Hippocampal formation (tissue), 2 donors: ENCODE measurements at regions not wholly inside any gene's neighbourhood (a gene's known extent, or its start where the extent isn't known, plus 50 kb on each side); places are given as distances from the start of the nearest gene placed in this dataset.
"Not testable (repeated sequence)": the region's sequence is repeated elsewhere in the genome, so short reads cannot be mapped to it uniquely, and the experiment has no call there.

Source experiments
- DNase-seq, 2 donors: peaks; one replicate each; lab custom pipeline; 2025; lab: John Stamatoyannopoulos, UW

DNA sequence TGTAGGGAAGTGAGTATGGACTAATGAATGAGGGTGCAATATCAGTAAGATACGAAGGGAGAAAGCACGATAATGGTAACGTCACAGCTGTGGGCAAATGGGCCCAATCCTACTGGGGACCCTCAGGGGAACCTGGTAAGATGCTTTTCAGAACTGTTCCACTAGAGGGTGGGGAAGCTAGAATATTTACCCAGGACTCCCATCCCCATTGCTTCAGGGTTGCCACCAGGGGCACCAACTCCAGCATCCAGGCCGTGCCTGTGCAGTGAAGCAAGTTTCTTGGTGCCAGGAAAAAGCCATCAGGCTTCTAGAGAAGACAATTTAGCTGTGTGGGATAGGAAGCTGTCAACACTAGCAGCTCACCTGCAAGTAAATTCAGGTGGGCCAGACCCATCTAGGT is 409.3 kb downstream of the AGTPBP1 start:
- DNase-seq, result no peak

DNA sequence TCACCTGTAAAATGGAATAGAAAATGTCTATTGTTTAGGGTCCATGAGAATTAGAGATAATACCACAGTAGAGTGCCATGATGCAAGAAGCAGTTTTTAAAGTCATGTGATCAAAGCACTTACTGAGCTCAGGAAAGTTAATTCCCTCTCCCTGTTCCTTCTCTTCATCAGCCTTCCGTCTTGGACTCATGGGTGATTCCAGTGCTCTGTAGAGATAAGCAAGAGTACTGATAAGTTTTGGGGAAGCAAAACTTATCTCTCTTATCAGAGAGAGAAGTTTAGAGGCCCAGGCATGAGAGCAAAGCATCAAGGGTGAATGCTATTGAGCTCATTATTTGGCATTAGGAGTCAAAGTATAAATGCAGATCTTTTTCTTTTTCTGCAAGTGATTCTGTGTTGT is 410.1 kb downstream of the AGTPBP1 start:
- DNase-seq, result no peak

DNA sequence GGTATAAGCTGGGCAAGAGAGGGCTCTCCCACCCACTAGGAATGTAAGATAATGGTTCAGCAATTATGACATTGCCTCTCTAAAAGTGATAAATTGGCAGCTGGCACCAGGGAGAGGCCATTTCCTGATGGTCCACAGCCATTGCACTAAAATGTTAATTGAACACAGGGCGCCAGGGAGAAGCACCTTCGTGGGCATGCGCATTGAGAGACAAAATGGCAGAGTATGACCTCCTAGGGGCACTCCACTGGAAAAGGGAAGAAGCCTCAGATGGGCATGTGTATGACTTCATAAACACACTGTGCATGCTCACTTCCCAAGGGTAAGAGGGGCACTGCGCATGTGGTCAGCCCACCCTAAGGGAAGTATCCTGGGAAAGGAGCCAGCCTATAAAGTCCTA is 419.2 kb downstream of the AGTPBP1 start:
- no peak for DNase-seq

DNA sequence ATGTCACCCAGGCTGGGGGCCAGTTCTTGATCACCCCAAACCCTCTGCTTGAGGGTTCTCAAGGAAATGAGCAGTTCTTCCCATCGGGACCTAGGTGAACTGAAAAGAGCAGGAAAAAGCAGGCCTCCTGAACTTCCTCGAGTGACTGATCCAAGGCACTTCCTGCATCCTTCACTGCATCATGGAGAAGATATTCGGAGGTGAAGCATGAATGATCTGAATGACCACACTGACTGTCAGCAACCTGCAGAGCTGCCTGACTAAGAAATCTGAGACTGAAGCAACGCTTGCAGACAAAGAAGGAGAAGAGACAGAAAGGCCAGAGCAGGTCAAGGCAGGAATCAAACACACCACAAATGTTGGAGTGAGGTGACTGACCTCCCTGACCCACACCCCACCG is 420.2 kb downstream of the AGTPBP1 start:
- DNase-seq, result no peak

DNA sequence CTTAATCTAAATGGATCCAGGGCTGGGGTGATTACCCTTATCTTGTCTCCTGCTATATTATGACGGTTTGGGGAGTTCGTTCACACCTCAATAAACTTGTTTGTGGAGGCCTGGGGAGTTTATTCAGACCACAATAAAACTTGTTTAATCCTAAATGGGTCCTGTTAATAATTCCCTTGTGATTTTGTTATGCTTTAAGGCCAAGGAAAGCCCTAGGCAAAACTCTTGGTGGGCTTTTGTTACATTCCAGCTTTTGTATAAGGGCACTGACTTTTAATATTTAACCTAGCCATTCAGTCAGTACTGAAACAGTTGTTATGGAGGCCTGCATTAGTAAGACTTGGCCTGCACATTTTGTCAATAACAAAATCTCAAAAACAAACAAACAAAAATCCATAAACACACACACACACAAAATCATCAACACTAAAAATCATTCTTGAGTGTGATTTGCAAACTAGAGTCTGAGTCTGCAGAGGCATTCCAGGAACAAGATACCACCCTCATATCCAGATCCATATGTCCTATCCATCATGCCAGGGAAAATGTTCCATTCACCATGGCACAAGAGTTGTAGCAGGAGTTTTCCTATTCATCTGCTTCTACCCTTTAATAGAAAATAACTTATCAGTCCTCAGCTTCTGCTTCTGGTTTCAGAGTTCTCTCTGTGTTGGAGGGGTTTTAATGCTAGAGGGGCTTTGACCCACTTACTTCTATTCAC is 421.7 kb downstream of the AGTPBP1 start:
- DNase-seq, result no peak

DNA sequence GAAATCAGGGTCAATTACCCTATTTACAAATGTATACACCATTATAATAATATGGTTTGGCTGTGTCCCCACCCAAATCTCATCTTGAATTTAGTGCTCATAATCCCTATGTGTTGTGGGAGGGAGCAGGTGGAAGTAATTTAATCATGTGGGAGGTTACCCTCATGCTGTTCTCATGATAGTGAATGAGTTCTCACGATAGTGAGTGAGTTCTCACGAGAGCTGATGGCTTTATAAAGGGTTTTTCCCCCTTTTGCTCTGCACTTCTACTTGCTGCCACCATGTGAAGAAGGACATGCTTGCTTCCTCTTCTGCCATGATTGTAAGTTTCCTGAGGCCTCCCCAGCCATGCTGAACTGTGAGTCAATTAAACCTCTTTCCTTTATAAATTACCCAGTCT is 426.2 kb downstream of the AGTPBP1 start:
- not testable (repeated sequence) for DNase-seq

DNA sequence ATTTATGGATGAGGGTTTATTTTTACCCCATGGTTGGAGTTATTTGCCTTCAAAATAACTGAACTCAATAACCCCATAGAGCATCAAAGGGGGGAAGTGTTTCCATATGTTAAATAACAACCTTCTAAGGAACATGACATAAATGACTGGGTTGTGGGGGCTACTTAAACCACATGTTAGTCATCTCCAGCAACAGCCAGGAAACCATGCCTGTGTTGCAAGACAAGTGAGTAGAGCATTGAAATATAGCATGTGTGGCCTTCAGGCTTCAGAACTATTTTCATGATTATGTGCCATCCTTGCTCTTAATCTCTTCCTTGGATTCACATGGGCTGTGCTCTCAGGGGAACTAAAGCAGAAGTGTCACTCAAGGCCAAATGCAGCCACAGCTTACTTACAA is 431.2 kb downstream of the AGTPBP1 start:
- no peak for DNase-seq

DNA sequence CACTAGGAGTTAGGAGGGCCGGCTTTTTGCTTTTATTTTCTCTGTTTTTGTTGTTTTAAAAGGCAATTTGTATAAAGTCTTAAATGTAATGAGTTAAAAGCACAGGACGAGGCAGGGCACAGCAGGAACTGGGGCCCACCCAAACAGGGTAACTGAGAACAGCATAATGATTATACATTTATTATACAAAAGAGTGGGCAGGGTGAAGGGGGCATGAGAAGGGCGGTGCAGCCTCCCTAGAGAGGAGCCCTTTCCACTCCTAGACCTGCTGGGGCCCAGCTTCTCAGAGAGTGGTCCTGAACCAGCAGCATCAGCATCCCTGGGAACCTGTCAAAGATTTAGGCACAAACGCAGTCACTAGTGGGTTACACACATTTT is 438.0 kb downstream of the AGTPBP1 start:
- no peak for DNase-seq

DNA sequence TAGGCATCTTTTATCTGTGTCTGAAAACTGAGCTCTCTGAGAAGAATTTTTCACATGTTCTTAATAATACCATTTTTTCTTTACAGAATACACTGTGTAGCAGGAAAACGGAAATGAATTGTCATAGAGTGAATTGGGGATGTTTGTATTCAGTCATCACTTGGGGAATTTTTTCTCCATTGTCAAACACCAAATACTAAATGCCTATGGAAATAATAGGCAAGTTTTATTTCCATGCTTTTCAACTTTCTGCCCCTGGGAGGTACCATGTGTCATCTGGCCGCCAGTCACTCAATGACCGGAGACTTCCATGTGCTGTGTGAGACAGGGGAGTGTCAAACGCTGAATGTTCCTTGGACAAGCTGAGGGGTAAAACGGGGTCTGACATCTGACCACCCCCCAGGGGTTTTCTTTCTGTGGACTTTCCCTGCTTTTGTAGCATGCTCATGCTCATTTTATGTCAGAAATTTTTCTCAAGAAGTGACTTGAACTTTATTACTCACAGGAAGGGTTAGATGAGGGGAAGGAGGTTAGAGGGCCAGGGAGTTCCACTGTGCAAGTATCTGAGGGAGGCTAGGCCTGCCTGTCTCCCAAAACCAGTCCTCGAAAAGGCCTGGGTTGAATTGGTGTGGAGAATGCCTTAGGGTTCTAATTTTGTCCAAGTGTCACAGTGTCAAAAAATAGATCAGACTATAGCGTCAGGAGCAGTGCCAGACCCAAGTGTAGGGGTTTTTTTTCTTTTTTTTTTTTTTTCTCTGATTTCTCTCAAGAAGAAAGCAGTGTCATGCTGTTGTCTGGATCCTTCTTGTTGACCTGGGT is 438.6 kb downstream of the AGTPBP1 start:
- DNase-seq, result no peak

DNA sequence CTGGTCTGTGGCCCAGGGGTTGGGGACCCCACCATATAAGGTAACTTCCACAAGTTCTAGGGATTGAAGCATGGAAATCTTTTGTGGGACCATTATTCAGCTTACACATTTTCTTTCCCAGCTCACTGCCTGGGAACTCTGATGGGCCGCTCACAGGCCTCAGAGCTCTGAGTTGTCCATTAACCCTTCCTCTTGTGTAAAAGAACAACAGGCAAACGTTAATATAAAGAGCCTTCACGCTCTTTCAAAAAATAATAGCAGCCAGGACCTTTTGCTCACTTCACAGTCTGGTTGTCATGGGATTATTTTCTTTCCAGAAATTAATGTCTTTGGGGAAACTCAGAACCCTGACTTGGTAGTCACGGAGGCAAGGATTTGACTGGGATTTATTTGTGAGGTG is 443.3 kb downstream of the AGTPBP1 start:
- DNase-seq, result no peak

DNA sequence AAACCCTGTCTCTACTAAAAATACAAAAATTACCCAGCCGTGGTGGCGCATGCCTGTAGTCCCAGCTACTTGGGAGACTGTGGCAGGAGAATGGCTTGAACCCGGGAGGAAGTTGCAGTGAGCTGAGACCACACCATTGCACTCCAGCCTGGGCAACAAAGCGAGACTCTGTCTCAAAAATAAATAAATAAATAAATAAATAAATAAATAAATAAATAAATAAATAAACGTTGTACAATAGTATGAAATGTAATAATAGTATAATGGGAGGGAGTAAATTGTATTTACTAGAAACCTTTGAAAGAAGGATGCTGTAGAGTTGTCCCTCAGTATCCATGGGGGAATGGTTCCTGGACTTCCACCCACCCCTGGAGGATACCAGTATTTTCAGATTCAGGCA is 446.5 kb downstream of the AGTPBP1 start:
- not testable (repeated sequence) for DNase-seq

DNA sequence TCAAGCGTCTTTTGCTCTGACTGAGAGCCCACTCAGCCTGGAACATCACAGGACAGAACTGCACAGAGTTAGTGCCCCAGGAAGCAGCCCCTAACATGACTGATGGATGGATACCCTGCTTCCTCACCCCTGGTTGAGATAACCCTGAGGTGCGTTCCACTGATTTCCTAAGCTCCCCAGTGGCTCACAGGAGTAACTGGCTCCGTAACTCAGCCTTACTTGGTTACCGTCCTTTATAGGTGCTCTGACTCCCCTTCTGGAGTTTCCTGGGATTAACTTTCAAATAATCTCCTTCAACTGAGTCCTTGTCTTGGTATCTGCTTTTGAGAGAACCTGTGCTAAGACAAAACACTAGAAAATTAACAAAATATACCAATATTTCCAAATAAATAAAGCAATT is 449.5 kb downstream of the AGTPBP1 start:
- DNase-seq, result no peak

DNA sequence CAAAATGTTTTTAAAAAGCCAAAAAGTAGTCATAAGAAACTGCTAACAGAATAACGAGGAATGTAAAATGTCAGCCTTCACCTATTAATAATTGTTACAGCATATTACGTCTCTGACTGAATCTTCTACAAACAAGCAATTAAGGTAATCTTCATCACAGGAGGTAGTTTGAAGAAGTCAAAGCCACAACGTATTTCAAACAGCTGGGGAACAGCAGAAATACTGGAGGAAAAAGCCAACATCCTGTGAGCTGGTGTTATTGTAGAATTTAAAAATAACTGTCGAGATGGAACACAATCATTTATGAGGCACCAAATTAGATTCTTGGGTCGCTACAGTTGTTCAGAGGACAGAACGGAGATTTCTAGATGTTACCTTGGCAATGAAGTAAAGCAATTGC is 450.5 kb downstream of the AGTPBP1 start:
- DNase-seq, result no peak

DNA sequence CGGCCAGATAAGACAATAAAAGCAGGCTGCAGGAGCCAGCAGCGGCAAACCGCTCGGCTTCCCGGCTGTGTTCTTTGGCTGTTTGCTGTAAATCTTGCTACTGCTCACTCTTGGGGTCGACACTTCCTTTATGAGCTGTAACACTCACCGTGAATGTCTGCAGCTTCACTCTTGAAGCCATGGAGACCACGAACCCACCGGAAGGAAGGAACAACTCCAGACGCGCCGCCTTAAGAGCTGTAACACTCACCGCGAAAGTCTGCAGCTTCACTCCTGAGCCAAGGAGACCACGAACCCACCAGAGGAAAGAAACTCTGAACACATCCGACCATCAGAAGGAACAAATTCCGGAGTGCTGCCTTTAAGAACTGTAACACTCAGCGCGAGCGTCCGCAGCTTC is 451.7 kb downstream of the AGTPBP1 start:
- no peak for DNase-seq

DNA sequence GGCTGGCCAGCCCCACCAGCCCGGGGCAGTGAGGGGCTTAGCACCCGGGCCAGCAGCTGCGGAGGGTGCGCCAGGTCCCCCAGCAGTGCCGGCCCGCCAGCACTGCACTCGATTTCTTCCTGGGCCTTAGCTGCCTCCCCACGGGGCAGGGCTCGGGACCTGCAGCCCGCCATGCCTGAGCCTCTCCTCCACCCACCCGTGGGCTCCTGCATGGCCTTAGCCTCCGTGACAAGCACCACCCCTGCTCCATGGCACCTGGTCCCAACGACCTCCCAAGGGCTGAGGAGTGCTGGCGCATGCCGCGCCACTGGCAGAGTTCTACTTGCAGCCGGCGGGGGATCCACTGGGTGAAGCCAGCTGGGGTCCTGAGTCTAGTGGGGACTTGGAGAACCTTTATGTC is 452.6 kb downstream of the AGTPBP1 start:
- no peak for DNase-seq

DNA sequence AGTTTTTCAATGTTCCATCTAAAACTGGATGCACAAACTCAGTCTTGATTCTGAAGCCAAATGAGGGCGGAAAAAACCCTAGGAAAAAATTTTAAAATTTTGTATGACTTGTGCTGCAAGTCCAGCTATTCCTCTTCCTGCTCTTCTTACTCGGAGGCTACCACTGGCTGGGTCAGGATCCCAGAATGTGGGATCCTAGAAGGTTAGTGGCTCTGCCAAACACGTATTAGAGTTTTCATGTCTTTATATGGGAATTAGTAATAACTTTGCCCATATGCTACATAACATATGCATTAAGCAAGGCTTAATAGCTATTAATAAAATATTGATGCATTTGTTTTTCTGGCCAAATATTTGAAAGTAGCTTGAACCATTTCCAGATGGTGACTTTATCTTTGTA is 458.3 kb downstream of the AGTPBP1 start:
- DNase-seq, result no peak

DNA sequence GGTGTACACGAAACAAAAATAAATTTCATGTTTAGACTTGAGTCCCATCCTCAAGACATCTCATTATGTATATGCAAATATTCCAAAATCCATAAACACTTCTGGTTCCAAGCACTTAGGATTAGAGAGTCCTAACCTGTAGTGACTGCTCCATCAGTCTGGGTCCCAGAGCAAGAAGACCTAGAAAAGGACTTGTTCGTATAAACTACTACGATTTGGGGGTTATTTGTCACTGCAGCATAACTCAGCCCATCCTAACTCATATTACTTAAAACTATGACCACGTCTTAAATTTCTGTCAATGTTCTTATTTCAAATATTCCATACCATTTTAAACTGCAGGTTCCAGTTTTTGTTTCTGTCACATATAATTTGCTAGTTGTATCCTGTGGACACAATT is 463.0 kb downstream of the AGTPBP1 start:
- DNase-seq, result no peak

DNA sequence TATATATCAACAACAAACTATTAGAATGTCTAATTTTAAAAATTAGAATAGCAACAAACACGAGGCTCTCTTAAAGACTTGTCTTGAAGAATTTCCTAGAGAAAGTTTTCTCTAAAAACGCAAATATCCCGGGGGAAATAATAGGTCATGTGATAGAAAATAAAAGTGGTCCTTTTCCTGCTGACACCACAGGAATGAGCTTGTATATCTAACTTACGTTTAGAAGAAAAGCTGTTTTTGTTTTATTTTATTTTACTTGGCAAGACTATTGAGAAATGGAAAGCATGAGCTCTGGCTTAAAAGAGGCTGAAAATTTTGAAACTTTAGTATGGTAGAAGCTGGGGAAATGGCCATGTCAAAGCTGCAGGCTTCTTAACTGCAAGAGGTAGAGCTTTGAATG is 465.0 kb downstream of the AGTPBP1 start:
- no peak for DNase-seq

DNA sequence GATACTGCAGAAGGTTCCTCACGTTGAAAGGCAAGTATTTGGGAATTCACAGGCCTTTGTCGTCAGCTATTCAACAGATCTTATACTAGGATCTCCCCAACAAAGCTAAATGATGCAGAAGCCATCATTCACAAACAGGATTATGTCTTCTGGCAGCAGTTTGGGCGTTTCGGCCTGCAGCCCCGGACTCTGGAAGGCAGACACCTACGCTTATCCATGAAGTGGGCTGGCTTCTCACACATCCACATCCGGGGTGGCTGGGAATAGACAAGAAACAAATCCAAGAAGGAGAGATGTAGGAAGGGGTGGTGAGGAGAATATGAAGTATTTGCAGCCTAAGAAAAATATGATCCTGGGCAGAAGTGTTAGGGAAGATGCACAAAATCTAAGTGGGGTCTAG is 471.9 kb downstream of the AGTPBP1 start:
- no peak for DNase-seq

DNA sequence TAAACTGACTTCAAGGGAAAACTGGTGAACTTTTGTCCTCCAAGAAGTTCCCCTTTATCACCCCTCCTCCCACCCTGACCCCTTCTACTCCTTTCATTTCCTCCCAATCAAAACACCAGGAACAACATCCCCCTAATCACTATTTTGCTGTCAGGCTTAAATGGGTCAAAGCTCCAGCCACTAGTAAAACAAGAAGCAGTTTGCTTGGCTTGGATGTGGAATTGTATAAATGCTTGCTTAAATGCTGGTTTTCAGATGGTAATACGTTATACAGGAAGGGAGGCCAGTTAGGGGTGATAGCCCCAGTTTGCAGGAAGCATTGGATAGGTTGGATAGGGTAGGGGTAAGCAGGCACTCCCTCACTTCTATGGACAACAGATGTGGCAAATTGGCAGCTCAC is 473.6 kb downstream of the AGTPBP1 start:
- no peak for DNase-seq

DNA sequence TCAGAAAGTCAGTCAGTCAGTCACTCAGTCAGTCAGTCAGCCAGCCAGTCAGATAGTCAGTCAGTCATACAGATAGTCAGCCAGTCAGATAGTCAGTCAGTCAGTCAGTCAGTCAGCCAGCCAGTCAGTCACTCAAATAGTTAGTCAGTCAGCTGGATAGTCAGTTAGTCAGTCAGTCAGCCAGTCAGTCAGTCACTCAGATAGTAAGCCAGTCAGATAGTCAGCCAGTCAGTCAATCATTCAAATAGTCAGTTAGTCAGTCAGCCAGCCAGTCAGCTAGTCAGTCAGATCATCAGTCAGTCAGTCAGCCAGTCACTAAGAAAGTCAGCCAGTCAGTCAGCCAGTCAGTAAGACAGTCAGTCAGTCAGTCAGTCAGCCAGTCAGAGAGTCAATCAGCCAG is 477.1 kb downstream of the AGTPBP1 start:
- no peak for DNase-seq

DNA sequence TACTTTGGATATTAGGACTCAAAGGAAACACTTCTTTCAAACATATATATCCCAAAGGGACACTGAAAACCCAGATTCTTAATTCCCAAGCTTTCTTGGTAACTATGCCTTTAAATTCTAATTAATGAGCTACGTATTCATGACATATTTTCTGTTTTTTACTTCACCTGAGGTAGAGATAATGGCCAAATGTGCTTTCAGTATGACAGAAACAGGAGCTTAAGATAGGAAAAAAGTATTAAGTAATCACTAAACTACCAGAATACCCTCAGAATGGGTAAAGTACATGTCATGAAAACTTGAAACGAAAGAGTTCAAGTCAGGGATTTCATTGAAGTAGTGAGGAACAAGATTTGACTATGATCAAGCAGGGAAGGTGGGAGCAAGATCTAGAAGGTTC is 478.5 kb downstream of the AGTPBP1 start:
- DNase-seq, result no peak

DNA sequence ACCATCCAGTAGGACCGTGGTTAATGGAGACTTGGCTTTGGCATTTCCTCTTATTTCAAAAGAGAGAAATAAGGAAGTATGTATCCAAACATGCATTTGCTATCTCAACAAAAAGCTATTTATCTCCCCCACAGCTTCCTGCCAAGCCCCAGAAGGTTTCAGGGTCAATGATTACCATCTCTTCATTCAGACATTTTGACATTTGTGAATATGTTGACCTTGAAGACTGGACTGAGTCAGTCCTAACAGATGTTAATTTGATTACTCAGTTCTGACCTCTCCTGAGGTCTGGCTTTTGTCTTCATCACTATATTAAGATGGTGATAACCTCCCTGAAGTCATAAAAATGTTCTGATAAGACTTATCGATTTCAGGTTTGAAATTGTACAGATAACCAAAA is 479.4 kb downstream of the AGTPBP1 start:
- no peak for DNase-seq
